UCSD-AML1 (cell line): ENCODE measurements at regions not wholly inside any gene's neighbourhood (a gene's known extent, or its start where the extent isn't known, plus 50 kb on each side); places are given as distances from the start of the nearest gene placed in this dataset.

Experiments used
- DNase-seq: peaks from one replicate; lab custom pipeline; 2025; ENCODE audit not compliant: unreplicated experiment; lab: John Stamatoyannopoulos, UW

GRCh38 chr21:22993822-22994574 is 1995.8 kb downstream of the NCAM2 start:
- no peak for DNase-seq

GRCh38 chr21:23003951-23004350 is 2005.7 kb downstream of the NCAM2 start:
- no peak for DNase-seq

- no peak for DNase-seq
Measured at GRCh38 chr21:23008601-23009202, 2010.5 kb downstream of the NCAM2 start.

GRCh38 chr21:23009360-23009759 is 2011.2 kb downstream of the NCAM2 start:
- DNase-seq = no peak

GRCh38 chr21:23014021-23014420 is 2015.8 kb downstream of the NCAM2 start:
- no peak for DNase-seq

GRCh38 chr21:23016617-23017016 is 2018.4 kb downstream of the NCAM2 start:
- DNase-seq = peak; percentile 6

GRCh38 chr21:23017989-23018388 is 2019.8 kb downstream of the NCAM2 start:
- no peak for DNase-seq

- DNase-seq = no peak
Measured at GRCh38 chr21:23020969-23021368, 2022.8 kb downstream of the NCAM2 start.

- DNase-seq = no peak
Measured at GRCh38 chr21:23021481-23021880, 2023.3 kb downstream of the NCAM2 start.

- no peak for DNase-seq
Measured at GRCh38 chr21:23026878-23027277, 2028.7 kb downstream of the NCAM2 start.

- DNase-seq = no peak
Measured at GRCh38 chr21:23039846-23040245, 2041.6 kb downstream of the NCAM2 start.

- DNase-seq = no peak
Measured at GRCh38 chr21:23045955-23046354, 2047.7 kb downstream of the NCAM2 start.

GRCh38 chr21:23067672-23068071 is 2069.5 kb downstream of the NCAM2 start:
- no peak for DNase-seq

- no peak for DNase-seq
Measured at GRCh38 chr21:23083242-23083641, 2085.0 kb downstream of the NCAM2 start.

- no peak for DNase-seq
Measured at GRCh38 chr21:23093259-23093658, 2095.1 kb downstream of the NCAM2 start.

- DNase-seq = no peak
Measured at GRCh38 chr21:23099185-23099584, 2101.0 kb downstream of the NCAM2 start.

GRCh38 chr21:23101111-23101510 is 2102.9 kb downstream of the NCAM2 start:
- DNase-seq = no peak

- no peak for DNase-seq
Measured at GRCh38 chr21:23108533-23108932, 2110.3 kb downstream of the NCAM2 start.

GRCh38 chr21:23111070-23111600 is 2112.9 kb downstream of the NCAM2 start:
- DNase-seq = no peak

- DNase-seq = no peak
Measured at GRCh38 chr21:23119491-23119890, 2121.3 kb downstream of the NCAM2 start.

- DNase-seq = no peak
Measured at GRCh38 chr21:23127973-23128372, 2129.8 kb downstream of the NCAM2 start.

- DNase-seq = no peak
Measured at GRCh38 chr21:23130308-23130707, 2132.1 kb downstream of the NCAM2 start.
